ENCODE measurements at regions not wholly inside any gene's neighbourhood (a gene's known extent, or its start where the extent isn't known, plus 50 kb on each side); places are given as distances from the start of the nearest gene placed in this dataset.

GRCh38 chr7:52956379-52956915, 79.0 kb upstream of the POM121L12 start:
- CTCF ChIA-PET: no interaction called here
- Histone ChIP-seq H3K9me3 (ENCODE audit: control extremely low read depth in 1 of 5, control insufficient read depth in 4 of 5, insufficient read depth in 2 of 5, low read depth in 1 of 5, low read length in 4 of 5) (no peaks in the 10 kb centered on the region), H3K27ac (ENCODE audit: insufficient read depth in 1 of 2, low read depth in 1 of 2, low read length in 2 of 2, poor library complexity in 1 of 2, severe bottlenecking in 2 of 2) (no peak overlapping the region), H3K36me3 (ENCODE audit: control insufficient read depth in 4 of 4, insufficient read depth in 4 of 4, low read length in 3 of 4) (no peaks in the 10 kb centered on the region), H3K4me3 (ENCODE audit: control insufficient read depth in 1 of 7, extremely low read depth in 1 of 7, insufficient read depth in 4 of 7, low read depth in 2 of 7, low read length in 6 of 7) (no peak overlapping the region), H3K27me3 (replicated peaks in 2 of 5; ENCODE audit: control insufficient read depth in 4 of 5, insufficient read depth in 5 of 5, low read length in 4 of 5) (no peaks in the 10 kb centered on the region), H3K4me1 (ENCODE audit: control extremely low read depth in 1 of 4, control insufficient read depth in 4 of 4, insufficient read depth in 4 of 4, low read length in 3 of 4) (no peaks in the 10 kb centered on the region)
- 55% methylated on average over 9 of the region's 10 CpGs for WGBS (ENCODE audit: insufficient coverage)
- DNase-seq: no peak
- POLR2A ChIA-PET: no interaction called here

- Histone ChIP-seq H3K27me3 (replicated peaks in 2 of 5; ENCODE audit: control insufficient read depth in 4 of 5, insufficient read depth in 5 of 5, low read length in 4 of 5) (no peaks in the 10 kb centered on the region), H3K4me1 (ENCODE audit: control extremely low read depth in 1 of 4, control insufficient read depth in 4 of 4, insufficient read depth in 4 of 4, low read length in 3 of 4) (no peaks in the 10 kb centered on the region), H3K27ac (ENCODE audit: insufficient read depth in 1 of 2, low read depth in 1 of 2, low read length in 2 of 2, poor library complexity in 1 of 2, severe bottlenecking in 2 of 2) (no peak overlapping the region), H3K36me3 (ENCODE audit: control insufficient read depth in 4 of 4, insufficient read depth in 4 of 4, low read length in 3 of 4) (no peaks in the 10 kb centered on the region), H3K4me3 (ENCODE audit: control insufficient read depth in 1 of 7, extremely low read depth in 1 of 7, insufficient read depth in 4 of 7, low read depth in 2 of 7, low read length in 6 of 7) (no peak overlapping the region), H3K9me3 (ENCODE audit: control extremely low read depth in 1 of 5, control insufficient read depth in 4 of 5, insufficient read depth in 2 of 5, low read depth in 1 of 5, low read length in 4 of 5) (no peaks in the 10 kb centered on the region)
- 100% methylated on average over 1 of the region's 2 CpGs for WGBS (ENCODE audit: insufficient coverage)
- ChIA-PET CTCF (no interaction called here), POLR2A (no interaction called here)
- DNase-seq: no peak
Measured at GRCh38 chr7:52955522-52955921, 79.9 kb upstream of the POM121L12 start.

- CTCF ChIA-PET: no interaction called here
- 100% methylated on average over 1 of the region's 2 CpGs for WGBS (ENCODE audit: insufficient coverage)
- DNase-seq: no peak
Measured at GRCh38 chr7:52944921-52945320, 90.5 kb upstream of the POM121L12 start.

GRCh38 chr7:52940481-52940880, 95.0 kb upstream of the POM121L12 start:
- POLR2A ChIA-PET: no interaction called here
- no peaks in the 10 kb centered on the region for H3K4me1 ChIP-seq (ENCODE audit: control extremely low read depth in 1 of 4, control insufficient read depth in 4 of 4, insufficient read depth in 4 of 4, low read length in 3 of 4)
- CTCF ChIA-PET: no interaction called here
- no peaks in the 10 kb centered on the region for H3K36me3 ChIP-seq (ENCODE audit: control insufficient read depth in 4 of 4, insufficient read depth in 4 of 4, low read length in 3 of 4)
- H3K27me3 ChIP-seq (replicated peaks in 2 of 5; ENCODE audit: control insufficient read depth in 4 of 5, insufficient read depth in 5 of 5, low read length in 4 of 5): no peaks in the 10 kb centered on the region
- DNase-seq: no peak
- no peak overlapping the region for H3K4me3 ChIP-seq (ENCODE audit: control insufficient read depth in 1 of 7, extremely low read depth in 1 of 7, insufficient read depth in 4 of 7, low read depth in 2 of 7, low read length in 6 of 7)
- 90% methylated on average over 2 of the region's 3 CpGs for WGBS (ENCODE audit: insufficient coverage)
- H3K27ac ChIP-seq (ENCODE audit: insufficient read depth in 1 of 2, low read depth in 1 of 2, low read length in 2 of 2, poor library complexity in 1 of 2, severe bottlenecking in 2 of 2): no peak overlapping the region
- no peaks in the 10 kb centered on the region for H3K9me3 ChIP-seq (ENCODE audit: control extremely low read depth in 1 of 5, control insufficient read depth in 4 of 5, insufficient read depth in 2 of 5, low read depth in 1 of 5, low read length in 4 of 5)

More at GRCh38 chr7:52944921-52945320, 90.5 kb upstream of the POM121L12 start:
- Histone ChIP-seq H3K27ac (ENCODE audit: insufficient read depth in 1 of 2, low read depth in 1 of 2, low read length in 2 of 2, poor library complexity in 1 of 2, severe bottlenecking in 2 of 2) (no peak overlapping the region), H3K4me1 (ENCODE audit: control extremely low read depth in 1 of 4, control insufficient read depth in 4 of 4, insufficient read depth in 4 of 4, low read length in 3 of 4) (no peaks in the 10 kb centered on the region), H3K36me3 (ENCODE audit: control insufficient read depth in 4 of 4, insufficient read depth in 4 of 4, low read length in 3 of 4) (no peaks in the 10 kb centered on the region), H3K27me3 (replicated peaks in 2 of 5; ENCODE audit: control insufficient read depth in 4 of 5, insufficient read depth in 5 of 5, low read length in 4 of 5) (no peaks in the 10 kb centered on the region), H3K4me3 (ENCODE audit: control insufficient read depth in 1 of 7, extremely low read depth in 1 of 7, insufficient read depth in 4 of 7, low read depth in 2 of 7, low read length in 6 of 7) (no peak overlapping the region), H3K9me3 (ENCODE audit: control extremely low read depth in 1 of 5, control insufficient read depth in 4 of 5, insufficient read depth in 2 of 5, low read depth in 1 of 5, low read length in 4 of 5) (no peaks in the 10 kb centered on the region)
- POLR2A ChIA-PET: no interaction called here

- no peak overlapping the region for H3K4me3 ChIP-seq (ENCODE audit: control insufficient read depth in 1 of 7, extremely low read depth in 1 of 7, insufficient read depth in 4 of 7, low read depth in 2 of 7, low read length in 6 of 7)
- CTCF ChIA-PET: no interaction called here
Measured at GRCh38 chr7:52938455-52939133, 96.8 kb upstream of the POM121L12 start.

GRCh38 chr7:52936750-52937149, 98.7 kb upstream of the POM121L12 start:
- peak in 1 of 3 donors; percentile 1 for DNase-seq
- ChIA-PET POLR2A (no interaction called here), CTCF (no interaction called here)
- WGBS (ENCODE audit: insufficient coverage): 38% methylated on average over 2 of the region's 2 CpGs
- Histone ChIP-seq H3K27me3 (replicated peaks in 2 of 5; ENCODE audit: control insufficient read depth in 4 of 5, insufficient read depth in 5 of 5, low read length in 4 of 5) (no peaks in the 10 kb centered on the region), H3K27ac (ENCODE audit: insufficient read depth in 1 of 2, low read depth in 1 of 2, low read length in 2 of 2, poor library complexity in 1 of 2, severe bottlenecking in 2 of 2) (no peak overlapping the region), H3K4me1 (ENCODE audit: control extremely low read depth in 1 of 4, control insufficient read depth in 4 of 4, insufficient read depth in 4 of 4, low read length in 3 of 4) (no peaks in the 10 kb centered on the region), H3K36me3 (ENCODE audit: control insufficient read depth in 4 of 4, insufficient read depth in 4 of 4, low read length in 3 of 4) (no peaks in the 10 kb centered on the region), H3K4me3 (ENCODE audit: control insufficient read depth in 1 of 7, extremely low read depth in 1 of 7, insufficient read depth in 4 of 7, low read depth in 2 of 7, low read length in 6 of 7) (no peak overlapping the region), H3K9me3 (ENCODE audit: control extremely low read depth in 1 of 5, control insufficient read depth in 4 of 5, insufficient read depth in 2 of 5, low read depth in 1 of 5, low read length in 4 of 5) (peaks cover 0 to 1% (median 0%) of the 10 kb centered on the region in 5 experiments)

More at GRCh38 chr7:52938455-52939133, 96.8 kb upstream of the POM121L12 start:
- POLR2A ChIA-PET: no interaction called here
- Histone ChIP-seq H3K4me1 (ENCODE audit: control extremely low read depth in 1 of 4, control insufficient read depth in 4 of 4, insufficient read depth in 4 of 4, low read length in 3 of 4) (no peaks in the 10 kb centered on the region), H3K27ac (ENCODE audit: insufficient read depth in 1 of 2, low read depth in 1 of 2, low read length in 2 of 2, poor library complexity in 1 of 2, severe bottlenecking in 2 of 2) (no peak overlapping the region), H3K9me3 (ENCODE audit: control extremely low read depth in 1 of 5, control insufficient read depth in 4 of 5, insufficient read depth in 2 of 5, low read depth in 1 of 5, low read length in 4 of 5) (no peaks in the 10 kb centered on the region), H3K36me3 (ENCODE audit: control insufficient read depth in 4 of 4, insufficient read depth in 4 of 4, low read length in 3 of 4) (no peaks in the 10 kb centered on the region), H3K27me3 (replicated peaks in 2 of 5; ENCODE audit: control insufficient read depth in 4 of 5, insufficient read depth in 5 of 5, low read length in 4 of 5) (no peaks in the 10 kb centered on the region)
- no peak for DNase-seq

- no CpG with 5 or more reads among the region's 3 CpGs for WGBS (ENCODE audit: insufficient coverage)
- no peak for DNase-seq
- Histone ChIP-seq H3K9me3 (ENCODE audit: control extremely low read depth in 1 of 5, control insufficient read depth in 4 of 5, insufficient read depth in 2 of 5, low read depth in 1 of 5, low read length in 4 of 5) (peaks cover 0 to 2% (median 0%) of the 10 kb centered on the region in 5 experiments), H3K4me3 (ENCODE audit: control insufficient read depth in 1 of 7, extremely low read depth in 1 of 7, insufficient read depth in 4 of 7, low read depth in 2 of 7, low read length in 6 of 7) (no peak overlapping the region), H3K27me3 (replicated peaks in 2 of 5; ENCODE audit: control insufficient read depth in 4 of 5, insufficient read depth in 5 of 5, low read length in 4 of 5) (no peaks in the 10 kb centered on the region), H3K27ac (ENCODE audit: insufficient read depth in 1 of 2, low read depth in 1 of 2, low read length in 2 of 2, poor library complexity in 1 of 2, severe bottlenecking in 2 of 2) (no peak overlapping the region), H3K36me3 (ENCODE audit: control insufficient read depth in 4 of 4, insufficient read depth in 4 of 4, low read length in 3 of 4) (no peaks in the 10 kb centered on the region), H3K4me1 (ENCODE audit: control extremely low read depth in 1 of 4, control insufficient read depth in 4 of 4, insufficient read depth in 4 of 4, low read length in 3 of 4) (no peaks in the 10 kb centered on the region)
- ChIA-PET POLR2A (no interaction called here), CTCF (interaction anchor here (1.4 kb wide), 1 partner anchor 9 kb away, joined by 3 read pairs; no protein-coding TSS in a partner anchor)
Measured at GRCh38 chr7:52928591-52928990, 106.8 kb upstream of the POM121L12 start.
